Body of pancreas (tissue), 4 donors: ENCODE measurements at regions not wholly inside any gene's neighbourhood (a gene's known extent, or its start where the extent isn't known, plus 50 kb on each side); places are given as distances from the start of the nearest gene placed in this dataset.

Experiments used
- ATAC-seq: fragments of 150-250 bp; one replicate; pipeline ENCODE4 v1.9.1; 2016
- DNase-seq, 4 donors: peaks; one replicate each; pipeline ENCODE4 v3.0.0-alpha.2; 2019
- H3K27ac ChIP-seq, 4 donors: fragments of 200-600 bp; sonication (generic); 1 replicate in 3 of 4; 2 replicates in 1 of 4; pipeline versions ENCODE4 v1.5.1 to v1.6.1; 2016 to 2019; ENCODE audit warnings: mild to moderate bottlenecking in 1 of 4, mixed read lengths in 1 of 4, moderate library complexity in 1 of 4
- H3K27me3 ChIP-seq, 2 donors: fragments of 200-600 bp; sonication (generic); one replicate each; pipeline ENCODE4 v1.6.0; 2016; ENCODE audit warnings: mild to moderate bottlenecking in 1 of 2
- H3K36me3 ChIP-seq, 2 donors: fragments of 200-600 bp; sonication (generic); replicated peaks in 1 of 2; 2 replicates each; pipeline ENCODE4 v1.5.1; 2016; ENCODE audit warnings: low read depth in 2 of 2; ENCODE audit not compliant: insufficient read depth in 1 of 2
- H3K4me1 ChIP-seq: fragments of 200-600 bp; sonication (generic); one replicate; pipeline ENCODE4 v1.6.0; 2016
- H3K4me3 ChIP-seq, 2 donors: fragments of 200-600 bp; sonication (generic); 1 replicate in 1 of 2; 2 replicates in 1 of 2; pipeline ENCODE4 v1.5.1; 2016 to 2019
- H3K9me3 ChIP-seq, 3 donors: fragments of 200-600 bp; sonication (generic); 1 replicate in 2 of 3; 2 replicates in 1 of 3; pipeline ENCODE4 v1.5.1; 2016
- CTCF ChIP-seq, 7 experiments: fragments of 450-650 bp in 4 of 7; fragments of 200-600 bp in 3 of 7; sonication (generic) in 3 of 7; IDR thresholded peaks; one replicate each; pipeline ENCODE4 v1.5.1; 2016 to 2019; ENCODE audit warnings: antibody characterized with exemption in 7 of 7
- POLR2A ChIP-seq, 3 donors: fragments of 450-650 bp; IDR thresholded peaks; one replicate each; pipeline ENCODE4 v1.6.1; 2016; ENCODE audit warnings: antibody characterized with exemption in 3 of 3, mild to moderate bottlenecking in 2 of 3
- WGBS, 2 donors: methylation state at CpG; one replicate each; pipeline ENCODE4 v1.1.5; 2017; 5-methylcytosine and 5-hydroxymethylcytosine counted together
- intact Hi-C: fragments of 100-400 bp; cut with DNase I; formaldehyde crosslinking; loops from one replicate; pipeline ENCODE4 v1.15.1; 2023

GRCh38 chr3:159829056-159829455, 159.6 kb upstream of the IL12A start:
- TF ChIP-seq CTCF (IDR thresholded peaks at IDR 0.05), result no peak
- no peaks in the 10 kb centered on the region for H3K27me3 ChIP-seq
- no peaks in the 10 kb centered on the region for H3K36me3 ChIP-seq
- peaks cover 14% of the 10 kb centered on the region for H3K4me1 ChIP-seq
- intact Hi-C loops, result no loop called here
- 77 to 85% methylated on average over 4 of the region's 4 CpGs for WGBS, 2 donors
- no peak for DNase-seq
- no peaks in the 10 kb centered on the region for H3K9me3 ChIP-seq
- H3K4me3 ChIP-seq, result no peak overlapping the region
- no peak overlapping the region for H3K27ac ChIP-seq
- no peak for ATAC-seq

DNA sequence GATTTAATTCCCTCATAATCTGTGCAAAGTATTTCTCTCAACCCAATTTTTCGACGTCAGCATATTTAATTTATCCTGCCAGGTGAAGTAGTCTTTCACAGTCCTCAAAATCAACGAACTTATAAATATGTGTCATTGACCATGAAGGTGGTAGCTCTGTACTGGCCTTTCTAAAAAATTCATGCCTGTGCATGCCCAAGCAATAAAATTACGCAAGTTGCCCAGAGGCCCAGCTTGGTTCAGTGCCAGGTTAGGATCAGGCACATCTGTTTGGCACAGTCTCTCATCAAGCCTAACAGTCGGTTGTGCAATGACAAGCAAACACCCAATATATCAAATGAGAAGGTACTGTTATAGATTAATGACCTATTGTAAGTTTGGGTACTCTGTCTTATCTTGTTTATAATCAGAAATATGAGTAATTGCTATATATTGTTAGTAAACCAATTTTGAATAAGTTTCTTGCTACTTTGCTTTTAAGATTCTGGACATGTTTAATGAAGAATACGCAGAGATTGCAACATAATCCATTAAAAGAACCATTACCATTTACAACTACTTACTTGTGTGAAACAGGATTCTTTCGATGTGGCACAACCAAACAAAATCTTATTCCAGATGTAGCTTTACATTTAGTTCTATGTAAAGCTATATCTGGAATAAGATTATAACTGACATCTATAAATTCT, 159.0 kb upstream of the IL12A start:
- TF ChIP-seq POLR2A (IDR thresholded peaks at IDR 0.05) (no peak), CTCF (IDR thresholded peaks at IDR 0.05) (no peak)
- Histone ChIP-seq H3K27me3 (no peaks in the 10 kb centered on the region), H3K27ac (no peak overlapping the region), H3K4me3 (no peak overlapping the region), H3K4me1 (peaks cover 14% of the 10 kb centered on the region), H3K9me3 (no peaks in the 10 kb centered on the region), H3K36me3 (no peaks in the 10 kb centered on the region)
- DNase-seq, result peak; percentile 55 to 79 (median 73)
- 27 to 46% methylated on average over 7 of the region's 7 CpGs for WGBS, 2 donors
- intact Hi-C loops, result no loop called here
- peak; percentile 73 for ATAC-seq

DNA sequence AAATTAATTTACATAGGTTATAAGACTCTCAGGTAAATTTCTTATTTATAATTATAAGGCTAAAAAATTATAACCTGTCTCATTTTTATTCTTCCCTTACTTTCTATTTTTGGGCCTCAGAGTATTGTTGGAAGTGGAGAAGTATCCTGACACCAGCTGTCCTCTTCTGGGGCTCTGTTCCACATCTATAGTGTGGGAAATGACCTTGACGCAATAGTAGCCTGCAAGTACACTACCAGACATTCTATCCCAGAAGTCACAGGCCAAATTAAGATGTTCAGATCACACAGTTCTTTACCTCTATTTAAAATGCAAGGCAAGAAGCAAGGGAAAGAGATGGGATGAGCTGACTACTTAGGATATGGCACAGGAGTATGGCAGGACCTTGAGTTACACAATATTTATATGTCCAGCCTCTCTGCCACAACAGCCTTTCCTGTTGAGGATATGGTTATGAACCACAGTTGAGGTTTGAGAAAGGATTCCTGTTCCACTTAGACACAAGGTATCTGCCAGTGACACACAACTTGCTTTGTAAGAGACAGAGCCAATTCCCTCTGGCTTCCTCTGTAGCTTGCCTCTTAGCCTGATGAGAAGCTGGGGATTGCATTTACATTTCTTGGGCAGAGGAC, 158.0 kb upstream of the IL12A start:
- intact Hi-C loops, result no loop called here
- Histone ChIP-seq H3K27me3 (no peaks in the 10 kb centered on the region), H3K4me3 (no peak overlapping the region), H3K4me1 (peaks cover 14% of the 10 kb centered on the region), H3K36me3 (no peaks in the 10 kb centered on the region), H3K9me3 (no peaks in the 10 kb centered on the region), H3K27ac (no peak overlapping the region)
- 75 to 88% methylated on average over 1 of the region's 1 CpG for WGBS, 2 donors
- DNase-seq (no peak), ATAC-seq (no peak)
- TF ChIP-seq CTCF (IDR thresholded peaks at IDR 0.05), result no peak
- TF ChIP-seq POLR2A (IDR thresholded peaks at IDR 0.05), result no peak

DNA sequence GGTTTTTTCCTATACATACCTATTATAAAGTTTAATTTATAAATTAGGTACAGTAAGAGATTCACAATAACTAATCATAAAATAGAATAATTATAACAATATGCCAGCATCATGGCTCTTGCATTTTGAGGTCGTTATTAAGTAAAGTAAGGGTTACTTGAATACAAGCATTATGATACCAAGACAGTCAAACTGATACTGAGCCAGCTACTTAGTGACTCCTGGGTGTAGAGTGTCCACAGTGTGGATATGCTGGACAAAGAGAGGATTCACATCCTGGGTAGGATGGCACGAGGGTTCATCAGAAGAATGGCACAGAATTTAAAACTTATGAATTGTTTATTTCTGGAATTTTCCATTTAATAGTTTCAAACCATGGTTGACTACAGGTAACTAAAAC, 157.2 kb upstream of the IL12A start:
- Histone ChIP-seq H3K9me3 (no peaks in the 10 kb centered on the region), H3K4me3 (no peak overlapping the region), H3K27ac (no peak overlapping the region), H3K36me3 (no peaks in the 10 kb centered on the region), H3K27me3 (no peaks in the 10 kb centered on the region), H3K4me1 (peaks cover 14% of the 10 kb centered on the region)
- WGBS, 2 donors, result 57 to 61% methylated on average over 2 of the region's 2 CpGs
- ATAC-seq (no peak), DNase-seq (no peak)
- intact Hi-C loops, result no loop called here
- TF ChIP-seq CTCF (IDR thresholded peaks at IDR 0.05) (no peak), POLR2A (IDR thresholded peaks at IDR 0.05) (no peak)

DNA sequence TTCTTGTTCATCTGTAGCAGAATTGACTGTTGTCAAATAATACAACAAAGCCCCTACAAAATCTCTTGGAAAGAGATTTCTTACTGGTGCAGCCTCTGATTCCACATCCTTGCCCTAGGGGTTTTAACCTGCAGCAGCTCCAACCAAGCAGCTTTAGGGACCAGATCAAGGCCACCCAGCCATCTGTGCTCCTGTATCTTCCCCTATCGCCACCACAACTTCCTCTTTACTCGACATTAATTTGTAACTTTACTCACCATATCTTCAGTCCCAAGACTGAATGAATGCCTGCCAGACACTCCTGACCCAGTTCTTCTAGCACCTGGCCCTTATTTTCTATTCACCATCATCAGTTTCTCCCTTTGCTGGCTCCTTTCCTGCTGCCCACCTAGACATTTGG, 156.6 kb upstream of the IL12A start:
- Histone ChIP-seq H3K27ac (no peak overlapping the region), H3K36me3 (no peaks in the 10 kb centered on the region), H3K27me3 (no peaks in the 10 kb centered on the region), H3K4me1 (peaks cover 14% of the 10 kb centered on the region), H3K4me3 (no peak overlapping the region), H3K9me3 (no peaks in the 10 kb centered on the region)
- 32 to 67% methylated on average over 2 of the region's 2 CpGs for WGBS, 2 donors
- TF ChIP-seq CTCF (IDR thresholded peaks at IDR 0.05) (no peak), POLR2A (IDR thresholded peaks at IDR 0.05) (no peak)
- intact Hi-C loops, result no loop called here
- DNase-seq (no peak), ATAC-seq (no peak)
